Fibroblast of skin of abdomen (primary cell): ENCODE measurements at regions not wholly inside any gene's neighbourhood (a gene's known extent, or its start where the extent isn't known, plus 50 kb on each side); places are given as distances from the start of the nearest gene placed in this dataset.
"Not testable (repeated sequence)": the region's sequence is repeated elsewhere in the genome, so short reads cannot be mapped to it uniquely, and the experiment has no call there.

Experiments used
- DNase-seq: peaks from one replicate; pipeline ENCODE4 v3.0.0-alpha.2; 2013

DNA sequence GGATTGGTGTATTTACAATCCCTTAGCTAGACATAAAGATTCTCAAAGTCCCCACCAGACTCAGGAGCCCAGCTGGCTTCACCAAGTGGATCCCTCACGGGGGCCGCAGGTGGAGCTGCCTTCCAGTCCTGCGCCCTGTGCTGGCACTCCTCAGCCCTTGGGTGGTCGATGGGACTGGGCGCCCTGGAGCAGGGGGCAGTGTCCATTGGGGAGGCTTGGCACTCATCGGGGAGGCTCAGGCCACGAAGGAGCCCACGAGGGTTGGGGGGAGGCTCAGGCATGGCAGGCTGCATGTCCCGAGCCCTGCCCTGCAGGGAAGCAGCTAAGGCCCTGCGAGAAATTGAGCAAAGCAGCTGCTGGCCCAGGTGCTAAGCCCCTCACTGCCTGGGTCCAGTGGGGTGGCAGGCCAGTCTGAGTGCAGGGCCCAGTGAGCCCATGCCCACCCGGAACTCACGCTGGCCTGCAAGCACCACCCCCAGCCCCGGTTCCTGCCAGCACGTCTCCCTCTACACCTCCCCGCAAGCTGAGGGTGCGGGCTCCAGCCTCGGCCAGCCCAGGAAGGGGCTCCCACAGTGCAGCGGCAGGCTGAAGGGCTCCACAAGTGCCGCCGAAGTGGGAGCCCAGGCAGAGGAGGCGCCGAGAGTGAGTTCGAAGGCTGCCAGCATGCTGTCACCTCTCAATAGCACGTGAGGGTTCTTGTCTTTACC is 198.5 kb downstream of the ADRA2C start:
- DNase-seq: not testable (repeated sequence)

DNA sequence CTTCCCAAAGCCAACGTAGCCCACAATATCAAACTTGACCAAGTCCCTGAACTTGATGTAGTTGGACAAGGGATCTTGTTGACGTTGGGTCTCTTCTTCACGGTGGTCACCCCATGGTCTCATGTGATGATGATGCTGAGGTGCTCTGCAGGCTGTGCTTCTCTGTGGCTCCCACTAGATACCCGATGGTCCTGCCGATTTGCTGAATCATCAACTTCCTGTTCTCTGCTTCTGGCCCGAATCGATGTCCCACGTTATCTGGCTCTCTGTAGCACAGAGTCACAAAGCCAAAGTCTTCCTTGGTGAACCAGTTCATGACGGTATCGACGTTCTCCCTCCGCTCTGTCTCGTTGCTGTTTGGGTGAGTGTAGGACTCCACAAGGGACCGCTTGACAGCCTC is 201.0 kb downstream of the ADRA2C start:
- not testable (repeated sequence) for DNase-seq

DNA sequence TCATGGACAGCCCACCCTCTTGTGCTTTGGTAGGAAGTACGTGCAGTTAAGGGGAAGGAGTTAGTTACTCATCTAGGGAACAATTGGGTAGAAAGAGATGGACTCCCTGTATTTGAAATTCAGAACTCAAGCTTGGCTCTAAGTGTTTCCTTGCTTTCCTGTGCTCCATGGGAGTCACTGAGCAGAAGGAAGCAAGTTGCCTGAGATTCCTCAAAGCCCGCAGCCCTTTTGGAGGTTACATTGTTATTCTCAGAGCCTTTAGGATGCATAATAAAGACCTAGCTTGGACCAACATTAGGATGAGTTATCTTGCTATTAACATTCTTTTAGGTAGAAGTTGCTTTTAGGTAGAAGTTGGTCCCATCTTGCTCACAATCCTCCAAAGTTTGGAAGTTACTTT is 206.4 kb downstream of the ADRA2C start:
- not testable (repeated sequence) for DNase-seq

- DNase-seq: not testable (repeated sequence)
These were observed 207.5 kb downstream of the ADRA2C start for GRCh38 chr4:3973581-3974200.

DNA sequence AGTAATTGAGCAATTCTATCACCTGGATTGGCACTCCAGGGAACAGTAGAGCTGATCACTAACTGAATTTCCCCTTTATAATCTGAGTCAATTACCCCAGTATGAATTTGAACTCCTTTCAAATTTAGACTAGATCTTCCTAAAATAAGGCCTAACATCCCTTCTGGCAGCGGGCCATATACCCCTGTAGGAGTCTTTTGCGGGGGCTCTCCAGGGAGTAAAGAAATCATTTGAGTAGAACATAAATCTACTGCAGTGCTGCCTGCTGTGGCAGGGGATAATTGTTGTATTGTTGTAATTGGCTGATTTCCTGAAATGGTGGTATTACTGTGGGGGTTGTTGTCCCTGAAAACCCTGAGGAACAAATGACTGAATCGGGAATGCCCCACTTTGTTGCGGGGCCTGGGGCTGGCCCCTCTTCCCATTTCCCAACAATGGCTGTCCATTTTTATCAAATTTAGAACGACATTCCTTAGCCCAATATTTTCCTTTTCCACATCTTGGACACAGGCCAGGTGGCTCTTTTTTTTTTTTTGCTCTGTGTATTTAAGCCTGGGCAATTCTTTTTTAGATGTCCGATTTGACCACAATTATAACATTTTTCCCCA is 217.4 kb downstream of the ADRA2C start:
- DNase-seq: peak; percentile 18

- not testable (repeated sequence) for DNase-seq
These were observed 218.6 kb downstream of the ADRA2C start for GRCh38 chr4:3984796-3985195.

DNA sequence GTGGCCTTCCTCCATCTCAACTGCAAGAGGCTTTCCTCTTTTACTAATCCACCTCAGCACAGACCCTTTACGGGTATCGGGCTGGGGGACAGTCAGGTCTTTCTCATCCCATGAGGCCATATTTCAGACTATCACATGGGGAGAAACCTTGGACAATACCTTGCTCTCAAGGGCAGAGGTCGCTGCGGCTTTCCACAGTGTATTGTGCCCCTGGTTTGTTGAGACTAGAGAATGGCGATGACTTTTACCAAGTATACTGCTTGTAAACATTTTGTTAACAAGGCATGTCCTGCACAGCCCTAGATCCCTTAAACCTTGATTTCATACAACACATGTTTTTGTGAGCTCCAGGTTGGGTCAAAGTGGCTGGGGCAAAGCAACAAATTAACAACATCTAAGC is 220.2 kb downstream of the ADRA2C start:
- DNase-seq: not testable (repeated sequence)

GRCh38 chr4:3997386-3997785 is 229.3 kb downstream of the OTOP1 start:
- not testable (repeated sequence) for DNase-seq

GRCh38 chr4:4004036-4004435 is 222.7 kb downstream of the OTOP1 start:
- not testable (repeated sequence) for DNase-seq

DNA sequence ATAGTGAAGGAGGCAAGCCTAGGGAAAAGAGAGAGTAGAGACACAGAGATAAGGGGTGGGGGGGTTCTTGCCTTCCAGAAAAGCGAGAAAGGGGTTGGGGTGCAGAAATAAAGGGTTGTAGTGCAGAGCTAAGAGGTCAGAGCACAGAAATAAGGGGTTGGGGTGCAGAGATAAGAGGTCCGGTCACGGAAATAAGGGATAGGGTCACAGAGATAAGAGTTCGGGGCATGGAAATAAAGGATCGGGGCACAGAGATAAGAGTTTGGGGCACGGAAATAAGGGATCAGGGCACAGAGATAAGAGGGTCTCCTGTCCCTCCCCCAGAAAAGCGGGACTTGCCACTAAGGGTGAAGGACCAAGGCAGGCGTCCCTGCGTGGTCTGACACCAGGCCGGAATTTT is 222.0 kb downstream of the OTOP1 start:
- not testable (repeated sequence) for DNase-seq

GRCh38 chr4:4006356-4006755 is 220.4 kb downstream of the OTOP1 start:
- DNase-seq: not testable (repeated sequence)

DNA sequence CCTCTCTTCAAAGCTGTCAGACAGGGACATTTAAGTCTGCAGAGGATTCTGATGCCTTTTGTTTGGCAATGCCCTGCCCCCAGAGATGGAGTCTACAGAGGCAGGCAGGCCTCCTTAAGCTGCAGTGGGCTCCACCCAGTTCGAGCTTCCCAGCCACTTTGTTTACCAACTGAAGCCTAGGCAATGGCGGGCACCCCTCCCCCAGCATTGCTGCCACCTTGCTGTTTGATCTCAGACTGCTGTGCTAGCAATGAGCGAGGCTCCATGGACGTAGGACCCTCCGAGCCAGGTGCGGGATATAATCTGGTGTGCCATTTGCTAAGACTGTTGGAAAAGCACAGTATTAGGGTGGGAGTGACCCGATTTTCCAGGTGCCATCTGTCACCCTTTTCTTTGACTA is 207.7 kb downstream of the OTOP1 start:
- DNase-seq: not testable (repeated sequence)

DNA sequence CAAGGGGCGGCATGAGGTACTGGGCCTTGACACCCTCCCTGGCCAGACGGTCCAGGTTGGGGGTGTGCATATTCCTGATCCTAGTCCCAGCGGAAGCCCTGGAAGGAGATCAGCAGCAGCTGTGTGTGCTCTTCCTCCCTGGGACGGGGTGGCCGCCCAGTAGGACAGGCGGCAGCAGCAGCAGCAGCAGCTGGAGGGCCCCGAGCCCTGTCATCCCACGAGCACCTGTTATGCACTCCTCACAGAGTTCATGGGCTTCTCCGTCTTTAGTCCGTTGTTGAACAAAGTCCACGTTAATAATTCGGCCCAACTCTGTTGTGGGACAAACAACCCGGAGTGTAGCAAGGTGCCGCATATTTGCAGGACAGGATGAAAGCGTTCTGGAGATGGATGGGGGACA is 205.6 kb downstream of the OTOP1 start:
- not testable (repeated sequence) for DNase-seq

DNA sequence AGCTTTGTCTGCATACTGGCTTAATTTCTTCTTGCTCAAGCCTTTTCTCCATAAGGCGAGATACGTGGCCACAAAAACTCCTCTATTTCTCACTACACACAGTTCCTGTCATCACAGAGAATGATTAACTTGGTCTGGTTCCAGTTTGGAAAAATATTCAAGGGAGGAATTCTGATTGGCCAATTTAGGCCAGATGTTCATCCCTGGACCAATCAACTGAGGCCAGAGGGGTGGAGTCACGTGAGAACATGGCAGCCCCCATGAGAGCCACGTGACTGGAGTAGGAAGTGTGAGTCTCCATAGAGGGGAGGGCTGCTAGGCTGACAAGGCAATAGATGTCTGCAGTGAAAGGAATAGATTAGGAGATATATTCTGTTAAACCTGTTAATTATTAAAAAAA is 200.0 kb downstream of the OTOP1 start:
- not testable (repeated sequence) for DNase-seq

GRCh38 chr4:4028752-4029151 is 198.0 kb downstream of the OTOP1 start:
- DNase-seq: not testable (repeated sequence)

DNA sequence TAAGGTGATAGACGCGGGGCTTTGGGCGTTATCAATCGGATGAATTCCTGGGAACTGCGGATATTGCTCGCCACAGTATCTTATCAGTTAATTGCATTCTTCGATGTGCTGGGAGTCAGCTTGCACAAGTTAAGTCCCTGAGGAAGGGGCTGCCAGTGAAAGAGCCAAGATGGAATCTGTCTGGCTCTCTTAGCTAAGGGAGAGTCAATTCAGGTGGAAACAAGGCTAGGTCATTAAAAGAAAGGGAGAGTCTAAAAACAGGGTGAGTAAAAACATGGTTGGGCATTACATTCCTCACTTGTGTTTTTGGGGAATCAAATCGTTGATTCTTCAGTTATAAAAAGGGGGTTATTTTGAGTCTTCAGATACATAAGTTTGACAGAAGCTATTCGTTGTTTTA is 196.2 kb downstream of the OTOP1 start:
- not testable (repeated sequence) for DNase-seq

DNA sequence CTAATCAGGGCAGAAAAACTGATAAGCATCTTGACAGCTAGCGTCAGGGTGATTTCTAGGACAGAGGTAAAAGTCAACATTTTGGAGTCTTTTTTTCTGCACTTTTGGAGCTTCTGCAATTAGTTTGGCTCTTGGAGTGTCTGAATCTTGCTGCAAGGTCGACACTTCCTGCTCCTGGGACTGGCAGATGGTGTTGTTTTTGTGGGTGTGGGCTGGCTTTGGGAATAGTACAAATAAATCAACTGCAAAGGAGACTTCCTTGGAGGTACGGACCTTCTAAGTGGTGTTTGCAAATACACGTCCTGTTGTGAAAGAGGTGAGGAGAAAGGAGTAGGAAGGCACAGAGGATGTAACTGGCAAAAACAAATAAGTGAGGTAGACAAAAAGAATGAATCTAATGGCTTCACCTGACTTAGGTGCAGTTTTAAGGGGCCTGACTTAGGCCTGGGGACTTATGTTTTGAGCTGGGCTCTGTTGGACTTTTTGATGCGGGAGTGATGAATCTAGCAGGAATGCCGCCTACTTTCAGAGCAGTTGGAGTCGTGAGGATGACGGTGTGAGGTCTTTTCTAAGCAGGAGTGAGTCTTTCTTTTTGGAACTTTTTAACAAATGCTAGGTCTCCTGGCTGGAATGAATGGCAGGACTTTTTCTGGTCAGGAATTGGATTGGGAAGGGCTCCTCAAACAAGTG is 195.1 kb downstream of the OTOP1 start:
- not testable (repeated sequence) for DNase-seq

- DNase-seq: not testable (repeated sequence)
These were observed 194.4 kb downstream of the OTOP1 start for GRCh38 chr4:4032364-4032763.

GRCh38 chr4:4032801-4033605 is 193.7 kb downstream of the OTOP1 start:
- not testable (repeated sequence) for DNase-seq

GRCh38 chr4:4037399-4038138 is 189.2 kb downstream of the OTOP1 start:
- not testable (repeated sequence) for DNase-seq

GRCh38 chr4:4045823-4046222 is 180.9 kb downstream of the OTOP1 start:
- DNase-seq: not testable (repeated sequence)
